ENCODE measurements at regions not wholly inside any gene's neighbourhood (a gene's known extent, or its start where the extent isn't known, plus 50 kb on each side); places are given as distances from the start of the nearest gene placed in this dataset.

GRCh38 chr4:135244696-135245095 lies 1043.1 kb upstream of the PABPC4L start:
- no peak overlapping the region for H3K27ac ChIP-seq (ENCODE audit: low read depth, low read length)
- POLR2A ChIA-PET: no interaction called here
- H3K9me3 ChIP-seq (ENCODE audit: control insufficient read depth, insufficient read depth, low read length): no peaks in the 10 kb centered on the region
- CTCF ChIA-PET: no interaction called here
- TF ChIP-seq, protein P1, sequence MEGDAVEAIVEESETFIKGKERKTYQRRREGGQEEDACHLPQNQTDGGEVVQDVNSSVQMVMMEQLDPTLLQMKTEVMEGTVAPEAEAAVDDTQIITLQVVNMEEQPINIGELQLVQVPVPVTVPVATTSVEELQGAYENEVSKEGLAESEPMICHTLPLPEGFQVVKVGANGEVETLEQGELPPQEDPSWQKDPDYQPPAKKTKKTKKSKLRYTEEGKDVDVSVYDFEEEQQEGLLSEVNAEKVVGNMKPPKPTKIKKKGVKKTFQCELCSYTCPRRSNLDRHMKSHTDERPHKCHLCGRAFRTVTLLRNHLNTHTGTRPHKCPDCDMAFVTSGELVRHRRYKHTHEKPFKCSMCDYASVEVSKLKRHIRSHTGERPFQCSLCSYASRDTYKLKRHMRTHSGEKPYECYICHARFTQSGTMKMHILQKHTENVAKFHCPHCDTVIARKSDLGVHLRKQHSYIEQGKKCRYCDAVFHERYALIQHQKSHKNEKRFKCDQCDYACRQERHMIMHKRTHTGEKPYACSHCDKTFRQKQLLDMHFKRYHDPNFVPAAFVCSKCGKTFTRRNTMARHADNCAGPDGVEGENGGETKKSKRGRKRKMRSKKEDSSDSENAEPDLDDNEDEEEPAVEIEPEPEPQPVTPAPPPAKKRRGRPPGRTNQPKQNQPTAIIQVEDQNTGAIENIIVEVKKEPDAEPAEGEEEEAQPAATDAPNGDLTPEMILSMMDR (IDR thresholded peaks at IDR 0.05; ENCODE audit: low read depth, low read length): no peak
- no peak overlapping the region for H3K4me3 ChIP-seq (ENCODE audit: low read depth, low read length)
- DNase-seq (ENCODE audit: low read depth, low spot score): no peak
- no peaks in the 10 kb centered on the region for H3K27me3 ChIP-seq (ENCODE audit: control insufficient read depth, insufficient read depth, low read length)

- POLR2A ChIA-PET: no interaction called here
Measured at GRCh38 chr4:135244056-135244455, 1042.5 kb upstream of the PABPC4L start.

DNA sequence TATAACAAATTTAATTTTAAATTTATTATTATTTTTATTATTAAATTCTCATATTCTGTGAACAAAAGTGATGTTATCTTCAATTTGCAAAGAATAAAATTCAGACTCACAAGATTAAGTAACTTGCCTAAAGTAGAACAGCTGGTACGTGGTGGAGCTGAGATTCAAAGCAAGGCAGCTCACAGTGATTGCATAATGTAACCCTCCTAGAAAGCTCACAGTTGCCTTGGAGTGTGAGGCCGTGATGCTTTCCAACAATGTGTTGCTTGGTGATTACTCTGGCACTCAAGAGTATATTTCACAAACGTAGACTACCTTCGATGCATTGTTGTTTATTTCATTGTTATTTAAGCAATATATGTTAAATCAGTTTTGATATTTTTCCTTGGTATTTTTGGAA lies 1039.2 kb upstream of the PABPC4L start:
- Histone ChIP-seq H3K9me3 (ENCODE audit: control insufficient read depth, insufficient read depth, low read length) (no peaks in the 10 kb centered on the region), H3K27me3 (ENCODE audit: control insufficient read depth, insufficient read depth, low read length) (no peaks in the 10 kb centered on the region), H3K27ac (ENCODE audit: low read depth, low read length) (no peak overlapping the region), H3K4me3 (ENCODE audit: low read depth, low read length) (no peak overlapping the region)
- ChIA-PET POLR2A (interaction anchor here (0.7 kb wide), 1 partner anchor 49 kb away, joined by 3 read pairs; no protein-coding TSS in a partner anchor), CTCF (no interaction called here)
- DNase-seq (ENCODE audit: low read depth, low spot score): peak; percentile 10
- TF ChIP-seq, protein P1 (IDR thresholded peaks at IDR 0.05; ENCODE audit: low read depth, low read length): no peak

More at GRCh38 chr4:135244056-135244455, 1042.5 kb upstream of the PABPC4L start:
- CTCF ChIA-PET: no interaction called here
- Histone ChIP-seq H3K27me3 (ENCODE audit: control insufficient read depth, insufficient read depth, low read length) (no peaks in the 10 kb centered on the region), H3K9me3 (ENCODE audit: control insufficient read depth, insufficient read depth, low read length) (no peaks in the 10 kb centered on the region), H3K4me3 (ENCODE audit: low read depth, low read length) (no peak overlapping the region), H3K27ac (ENCODE audit: low read depth, low read length) (no peak overlapping the region)
- DNase-seq (ENCODE audit: low read depth, low spot score): peak; percentile 10
- TF ChIP-seq, protein P1 (IDR thresholded peaks at IDR 0.05; ENCODE audit: low read depth, low read length): no peak

DNA sequence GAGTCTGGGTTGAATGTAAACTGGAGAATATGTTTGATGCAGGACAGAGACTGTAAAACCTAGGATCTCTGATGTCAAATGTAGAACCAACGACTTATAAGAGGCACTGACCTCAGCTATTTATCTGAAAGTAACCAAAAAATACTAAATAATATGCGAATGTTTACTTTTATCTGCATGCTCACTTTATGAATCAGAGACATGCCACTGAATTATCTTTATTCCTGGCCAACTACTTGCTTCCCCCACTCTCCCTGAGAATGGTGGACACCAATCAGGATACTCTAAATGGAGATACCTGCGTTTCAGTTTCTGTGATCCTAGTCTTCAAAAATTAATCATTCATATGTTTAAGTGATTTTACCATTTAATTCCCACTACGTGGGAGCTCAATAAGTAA lies 1038.4 kb upstream of the PABPC4L start:
- DNase-seq (ENCODE audit: low read depth, low spot score): no peak
- TF ChIP-seq, protein P1 (IDR thresholded peaks at IDR 0.05; ENCODE audit: low read depth, low read length): no peak

GRCh38 chr4:135238940-135239339 lies 1037.4 kb upstream of the PABPC4L start:
- DNase-seq (ENCODE audit: low read depth, low spot score): no peak
- Histone ChIP-seq H3K9me3 (ENCODE audit: control insufficient read depth, insufficient read depth, low read length) (no peaks in the 10 kb centered on the region), H3K27ac (ENCODE audit: low read depth, low read length) (no peak overlapping the region), H3K27me3 (ENCODE audit: control insufficient read depth, insufficient read depth, low read length) (no peaks in the 10 kb centered on the region), H3K4me3 (ENCODE audit: low read depth, low read length) (no peak overlapping the region)
- ChIA-PET CTCF (no interaction called here), POLR2A (no interaction called here)
- TF ChIP-seq, protein P1 (IDR thresholded peaks at IDR 0.05; ENCODE audit: low read depth, low read length): no peak

More for the DNA sequence above, 1038.4 kb upstream of the PABPC4L start:
- Histone ChIP-seq H3K27ac (ENCODE audit: low read depth, low read length) (no peak overlapping the region), H3K9me3 (ENCODE audit: control insufficient read depth, insufficient read depth, low read length) (no peaks in the 10 kb centered on the region), H3K4me3 (ENCODE audit: low read depth, low read length) (no peak overlapping the region), H3K27me3 (ENCODE audit: control insufficient read depth, insufficient read depth, low read length) (no peaks in the 10 kb centered on the region)
- ChIA-PET CTCF (no interaction called here), POLR2A (no interaction called here)
